ENCODE measurements at regions not wholly inside any gene's neighbourhood (a gene's known extent, or its start where the extent isn't known, plus 50 kb on each side); places are given as distances from the start of the nearest gene placed in this dataset.
"Not testable (repeated sequence)": the region's sequence is repeated elsewhere in the genome, so short reads cannot be mapped to it uniquely, and the experiment has no call there.

DNA sequence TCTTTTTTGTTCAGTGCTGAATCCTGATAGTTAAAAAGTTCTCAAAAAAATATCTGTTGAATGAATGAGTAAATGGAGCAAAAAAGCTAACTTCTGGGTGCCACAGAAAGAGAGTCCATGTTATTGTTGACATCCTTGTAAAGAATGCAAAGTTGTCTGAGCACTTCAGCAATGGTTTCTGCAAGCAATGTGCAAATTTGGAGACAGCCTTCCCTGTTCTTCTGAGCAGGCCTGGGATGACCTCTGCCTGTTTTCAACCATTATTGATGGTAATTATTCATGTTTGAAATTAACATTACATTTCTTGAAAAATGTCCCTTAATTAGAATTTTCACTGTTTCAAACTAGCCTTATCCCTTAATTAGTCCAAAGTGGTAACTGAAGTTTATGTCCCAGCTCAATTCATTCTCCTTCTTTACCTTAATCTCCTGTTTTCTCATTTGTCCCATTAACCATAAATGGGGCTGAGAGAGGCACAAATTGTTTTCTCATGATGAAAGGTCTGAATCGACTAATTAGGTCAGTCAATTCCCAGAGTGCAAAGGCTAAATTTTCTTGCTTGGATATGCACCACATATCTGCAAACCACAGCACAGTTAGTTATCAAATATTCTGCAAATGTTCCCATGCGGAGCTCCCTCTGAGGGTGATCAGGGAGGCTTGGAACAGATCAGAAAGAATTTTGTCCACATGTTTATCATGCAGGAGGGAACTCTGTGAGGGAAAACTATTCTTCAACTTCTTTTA, 139.4 kb upstream of the KRR1 start:
- no peak overlapping the region for H3K27ac ChIP-seq
- TF ChIP-seq, protein P1, sequence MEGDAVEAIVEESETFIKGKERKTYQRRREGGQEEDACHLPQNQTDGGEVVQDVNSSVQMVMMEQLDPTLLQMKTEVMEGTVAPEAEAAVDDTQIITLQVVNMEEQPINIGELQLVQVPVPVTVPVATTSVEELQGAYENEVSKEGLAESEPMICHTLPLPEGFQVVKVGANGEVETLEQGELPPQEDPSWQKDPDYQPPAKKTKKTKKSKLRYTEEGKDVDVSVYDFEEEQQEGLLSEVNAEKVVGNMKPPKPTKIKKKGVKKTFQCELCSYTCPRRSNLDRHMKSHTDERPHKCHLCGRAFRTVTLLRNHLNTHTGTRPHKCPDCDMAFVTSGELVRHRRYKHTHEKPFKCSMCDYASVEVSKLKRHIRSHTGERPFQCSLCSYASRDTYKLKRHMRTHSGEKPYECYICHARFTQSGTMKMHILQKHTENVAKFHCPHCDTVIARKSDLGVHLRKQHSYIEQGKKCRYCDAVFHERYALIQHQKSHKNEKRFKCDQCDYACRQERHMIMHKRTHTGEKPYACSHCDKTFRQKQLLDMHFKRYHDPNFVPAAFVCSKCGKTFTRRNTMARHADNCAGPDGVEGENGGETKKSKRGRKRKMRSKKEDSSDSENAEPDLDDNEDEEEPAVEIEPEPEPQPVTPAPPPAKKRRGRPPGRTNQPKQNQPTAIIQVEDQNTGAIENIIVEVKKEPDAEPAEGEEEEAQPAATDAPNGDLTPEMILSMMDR (conservative IDR thresholded peaks at IDR 0.05): no peak

DNA sequence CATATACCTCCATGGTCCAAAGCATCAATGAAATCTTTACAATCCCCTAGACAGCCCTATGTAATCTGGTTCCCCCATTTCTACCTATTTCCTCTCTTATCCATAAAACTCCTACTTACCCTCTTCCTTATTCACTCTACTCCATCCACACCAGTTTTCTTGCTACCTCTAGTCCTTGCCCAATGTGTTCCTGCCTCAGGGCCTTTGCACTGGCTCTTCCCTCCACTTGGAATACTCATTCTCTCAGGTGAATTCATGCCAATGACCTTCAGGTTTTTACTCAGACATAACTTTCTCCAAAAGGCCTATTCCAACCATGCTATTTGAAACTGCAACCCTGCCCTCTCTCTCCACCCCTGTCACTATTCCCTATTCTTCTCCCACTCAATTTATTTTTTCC, 138.7 kb upstream of the KRR1 start:
- TF ChIP-seq, protein P1 (conservative IDR thresholded peaks at IDR 0.05): no peak
- no peak overlapping the region for H3K27ac ChIP-seq

DNA sequence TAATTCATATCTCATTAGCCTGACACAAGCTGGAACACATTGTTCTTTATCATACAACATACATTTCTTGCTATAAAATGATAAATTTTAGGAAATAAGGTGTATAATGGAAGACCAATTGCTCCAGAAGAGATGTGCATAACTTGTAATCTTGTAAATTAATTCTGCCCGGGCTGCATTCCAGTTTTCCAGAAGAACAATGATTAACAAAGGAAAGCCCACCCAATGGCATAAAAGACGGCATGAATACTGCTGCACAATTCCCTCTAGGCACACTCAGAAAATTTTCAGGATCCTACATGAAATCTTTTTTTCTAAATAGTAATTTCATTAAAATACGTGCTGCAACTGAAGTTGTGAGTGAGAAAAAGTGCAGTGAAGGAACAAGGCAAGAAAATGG, 137.4 kb upstream of the KRR1 start:
- TF ChIP-seq, protein P1 (conservative IDR thresholded peaks at IDR 0.05): no peak
- no peak overlapping the region for H3K27ac ChIP-seq

DNA sequence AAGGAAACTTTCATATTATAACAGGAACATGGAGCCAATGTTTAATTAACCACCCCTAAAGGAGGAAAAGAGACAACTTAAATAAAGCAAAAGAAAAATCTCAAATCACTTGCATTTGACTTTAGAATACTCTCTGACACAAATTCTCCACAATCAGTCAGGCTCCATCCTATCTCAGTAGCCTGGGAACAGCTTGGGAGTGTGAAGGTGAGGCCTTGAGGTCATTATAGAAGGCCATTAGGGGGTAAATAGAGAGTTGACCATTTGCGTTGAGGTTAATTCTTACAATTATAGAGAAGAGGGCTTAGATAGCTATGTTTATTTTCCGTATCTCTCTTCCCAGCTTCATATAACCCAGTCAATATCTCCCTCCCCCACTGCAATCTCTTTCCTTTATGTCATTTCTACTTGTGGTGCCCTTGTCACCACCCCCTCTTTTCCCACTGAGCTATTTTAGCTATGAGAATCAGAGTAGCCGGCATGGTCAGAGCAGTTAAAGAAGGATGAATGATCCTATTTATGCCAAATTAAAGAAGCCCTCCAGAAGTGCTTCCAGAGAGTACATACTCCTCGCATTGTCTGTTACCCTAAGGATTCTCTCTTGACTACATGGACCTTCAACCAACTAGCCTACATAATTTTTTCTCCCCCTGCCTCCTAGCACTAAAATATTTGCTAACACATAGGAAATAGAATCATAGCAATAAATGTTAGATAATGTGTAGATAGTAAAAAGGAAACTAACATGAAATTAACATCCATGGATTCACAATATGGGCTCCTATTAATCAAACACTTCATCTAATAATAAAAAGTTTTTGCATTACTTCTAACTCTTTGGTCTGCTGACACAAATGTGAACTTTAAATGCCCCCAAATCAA, 135.2 kb upstream of the KRR1 start:
- TF ChIP-seq, protein P1 (conservative IDR thresholded peaks at IDR 0.05): no peak
- no peak overlapping the region for H3K27ac ChIP-seq

- H3K27ac ChIP-seq: no peak overlapping the region
- TF ChIP-seq, protein P1 (conservative IDR thresholded peaks at IDR 0.05): no peak
These were observed 133.2 kb upstream of the KRR1 start for GRCh38 chr12:75644472-75645072.

DNA sequence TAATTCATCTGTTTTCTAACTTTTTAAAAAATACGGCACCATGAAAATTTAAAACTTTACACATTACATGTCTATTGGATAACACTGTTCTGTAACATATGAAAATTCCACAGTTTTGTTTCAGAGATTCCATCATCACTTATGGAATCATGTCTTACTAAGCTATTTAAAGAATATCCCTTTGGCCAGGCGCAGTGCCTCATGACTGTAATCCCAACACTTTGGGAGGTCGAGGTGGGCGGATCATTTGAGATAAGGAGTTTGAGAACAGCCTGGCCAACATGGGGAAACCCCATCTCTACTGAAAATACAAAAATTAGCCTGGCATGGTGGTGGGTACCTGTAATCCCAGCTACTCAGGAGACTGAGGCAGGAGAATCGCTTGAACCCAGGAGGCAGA, 131.7 kb upstream of the KRR1 start:
- not testable (repeated sequence) for H3K27ac ChIP-seq

GRCh38 chr12:75642226-75642625, 130.8 kb upstream of the KRR1 start:
- TF ChIP-seq, protein P1 (conservative IDR thresholded peaks at IDR 0.05): no peak
- H3K27ac ChIP-seq: no peak overlapping the region
